SJSA1 (cell line): ENCODE measurements at regions not wholly inside any gene's neighbourhood (a gene's known extent, or its start where the extent isn't known, plus 50 kb on each side); places are given as distances from the start of the nearest gene placed in this dataset.
"Not testable (repeated sequence)": the region's sequence is repeated elsewhere in the genome, so short reads cannot be mapped to it uniquely, and the experiment has no call there.

ENCODE experiments used
- DNase-seq, 2 experiments: peaks; one replicate each; pipeline ENCODE4 v3.0.0-alpha.2; 2015 to 2020; ENCODE audit warnings: low spot score in 2 of 2, low read depth in 1 of 2
- H3K27ac ChIP-seq: fragments of 250-450 bp; sonication (Bioruptor Pico); 2 replicates; pipeline ENCODE4 v1.5.1; 2020; ENCODE audit warnings: mild to moderate bottlenecking, moderate library complexity
- H3K27me3 ChIP-seq: fragments of 250-450 bp; sonication (Bioruptor Pico); replicated peaks from 2 replicates; pipeline ENCODE4 v1.5.1; 2020; ENCODE audit warnings: mild to moderate bottlenecking, moderate library complexity
- H3K36me3 ChIP-seq: fragments of 250-450 bp; sonication (Bioruptor Pico); 2 replicates; pipeline ENCODE4 v1.5.1; 2020; ENCODE audit warnings: mild to moderate bottlenecking
- H3K4me1 ChIP-seq: fragments of 250-450 bp; sonication (Bioruptor Pico); replicated peaks from 2 replicates; pipeline ENCODE4 v1.6.1; 2021; ENCODE audit warnings: mild to moderate bottlenecking
- H3K4me3 ChIP-seq: fragments of 250-450 bp; sonication (Bioruptor Pico); 2 replicates; pipeline ENCODE4 v1.5.1; 2020; ENCODE audit warnings: mild to moderate bottlenecking
- H3K9me3 ChIP-seq: fragments of 250-450 bp; sonication (Bioruptor Pico); replicated peaks from 2 replicates; pipeline ENCODE4 v1.5.1; 2020; ENCODE audit warnings: mild to moderate bottlenecking

DNA sequence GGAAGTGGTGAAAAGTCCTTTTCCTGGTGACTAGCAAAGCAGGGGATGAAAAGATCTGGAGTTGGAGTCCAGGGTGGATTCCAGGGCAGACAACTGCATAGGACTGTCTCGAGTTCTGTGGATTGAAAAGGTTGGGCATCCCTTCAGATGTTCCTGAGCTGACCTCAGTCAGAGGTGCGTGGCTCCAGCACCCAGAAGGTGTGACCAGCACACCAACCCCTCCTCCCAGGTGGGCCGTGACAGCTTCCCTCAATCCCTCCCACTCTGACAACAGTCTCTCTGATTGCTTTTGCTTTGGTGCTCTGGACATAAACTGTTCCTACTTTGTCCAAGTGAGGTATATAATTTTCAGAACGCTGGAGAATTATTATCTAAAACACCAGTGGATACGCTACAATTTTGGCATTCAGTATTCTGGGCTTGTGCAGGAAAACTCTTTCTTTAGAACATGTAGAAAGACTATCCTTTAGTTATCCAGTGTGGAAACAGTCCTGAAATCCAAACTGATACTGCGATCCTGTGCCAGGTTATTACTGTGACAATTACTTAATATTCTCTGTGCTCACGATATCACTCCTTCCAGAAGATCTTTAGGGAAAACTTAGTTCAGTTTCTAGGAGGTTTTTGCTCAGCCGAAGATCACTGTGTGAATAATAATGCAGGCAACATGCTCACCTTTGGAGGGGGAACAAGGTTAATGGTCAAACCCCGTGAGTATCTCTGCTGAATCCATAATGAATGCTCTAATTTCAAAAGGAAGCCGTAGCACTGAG, 87.9 kb downstream of the DAD1 start:
- Histone ChIP-seq H3K27me3 (no peaks in the 10 kb centered on the region), H3K9me3 (no peaks in the 10 kb centered on the region), H3K4me3 (no peak overlapping the region), H3K4me1 (peaks cover 4% of the 10 kb centered on the region; the same call in 1 of the 2 replicates), H3K27ac (no peak overlapping the region), H3K36me3 (no peaks in the 10 kb centered on the region)
- no peak for DNase-seq

DNA sequence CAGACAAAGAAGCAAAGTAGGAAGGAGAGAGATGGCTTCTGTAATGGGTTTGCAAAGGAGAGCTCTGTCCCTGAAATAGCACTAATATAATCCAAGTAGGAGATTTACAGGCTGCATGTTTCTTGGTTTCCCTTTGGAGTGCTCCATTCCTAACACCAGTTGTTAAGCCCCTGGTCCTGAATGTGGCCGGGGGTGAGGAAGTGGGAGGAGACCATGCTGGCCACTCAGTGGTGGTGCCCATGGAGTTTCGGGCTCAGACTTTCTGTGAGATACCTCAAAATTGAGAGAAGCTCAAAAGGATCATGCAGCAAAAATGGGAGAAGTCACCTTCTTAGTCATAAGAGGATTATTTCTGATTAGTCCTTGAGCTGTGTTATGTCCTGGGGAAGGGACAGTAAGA, 88.5 kb downstream of the DAD1 start:
- no peaks in the 10 kb centered on the region for H3K27me3 ChIP-seq
- no peaks in the 10 kb centered on the region for H3K36me3 ChIP-seq
- H3K4me3 ChIP-seq = no peak overlapping the region
- no peaks in the 10 kb centered on the region for H3K9me3 ChIP-seq
- no peak for DNase-seq
- no peak overlapping the region for H3K27ac ChIP-seq
- peaks cover under 1% of the 10 kb centered on the region; the same call in 1 of the 2 replicates for H3K4me1 ChIP-seq

DNA sequence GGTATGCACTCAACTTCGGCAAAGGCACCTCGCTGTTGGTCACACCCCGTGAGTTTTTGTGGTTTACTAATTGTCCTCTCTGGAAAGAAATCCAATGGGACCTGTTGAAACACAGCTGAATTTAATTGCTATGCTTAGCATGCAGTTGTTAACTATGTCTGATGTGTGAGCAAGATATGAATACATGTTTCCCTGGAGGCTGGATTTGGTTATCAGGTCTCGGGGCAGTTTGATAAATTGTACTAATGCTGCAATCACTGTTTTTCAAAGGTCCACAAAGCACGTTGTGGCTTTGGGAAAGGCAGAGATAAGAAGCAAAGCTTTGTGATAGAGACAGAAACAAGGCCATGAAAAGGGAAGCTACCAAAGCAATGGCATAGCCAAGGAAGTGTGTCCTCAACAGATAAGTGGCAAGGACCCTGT, 91.3 kb downstream of the DAD1 start:
- DNase-seq = no peak
- Histone ChIP-seq H3K27me3 (no peaks in the 10 kb centered on the region), H3K4me3 (no peak overlapping the region), H3K9me3 (no peaks in the 10 kb centered on the region), H3K4me1 (no peaks in the 10 kb centered on the region), H3K36me3 (no peaks in the 10 kb centered on the region), H3K27ac (no peak overlapping the region)

DNA sequence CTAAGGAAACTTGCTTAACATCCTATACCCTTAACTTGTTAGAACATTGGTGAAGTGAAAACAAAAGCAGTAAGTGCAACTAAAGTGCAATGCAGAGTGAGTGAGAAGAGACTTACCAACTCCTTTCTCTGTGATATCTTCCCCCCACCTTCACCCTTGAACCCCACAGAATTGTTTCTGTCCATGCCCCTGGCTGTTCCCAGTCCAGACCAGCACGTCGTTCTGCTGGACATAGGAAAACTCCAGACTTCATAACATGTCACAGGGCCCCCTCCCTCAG, 91.9 kb downstream of the DAD1 start:
- H3K27me3 ChIP-seq = no peaks in the 10 kb centered on the region
- H3K4me1 ChIP-seq = no peaks in the 10 kb centered on the region
- no peak overlapping the region for H3K4me3 ChIP-seq
- DNase-seq = no peak
- H3K36me3 ChIP-seq = no peaks in the 10 kb centered on the region
- no peak overlapping the region for H3K27ac ChIP-seq
- no peaks in the 10 kb centered on the region for H3K9me3 ChIP-seq

DNA sequence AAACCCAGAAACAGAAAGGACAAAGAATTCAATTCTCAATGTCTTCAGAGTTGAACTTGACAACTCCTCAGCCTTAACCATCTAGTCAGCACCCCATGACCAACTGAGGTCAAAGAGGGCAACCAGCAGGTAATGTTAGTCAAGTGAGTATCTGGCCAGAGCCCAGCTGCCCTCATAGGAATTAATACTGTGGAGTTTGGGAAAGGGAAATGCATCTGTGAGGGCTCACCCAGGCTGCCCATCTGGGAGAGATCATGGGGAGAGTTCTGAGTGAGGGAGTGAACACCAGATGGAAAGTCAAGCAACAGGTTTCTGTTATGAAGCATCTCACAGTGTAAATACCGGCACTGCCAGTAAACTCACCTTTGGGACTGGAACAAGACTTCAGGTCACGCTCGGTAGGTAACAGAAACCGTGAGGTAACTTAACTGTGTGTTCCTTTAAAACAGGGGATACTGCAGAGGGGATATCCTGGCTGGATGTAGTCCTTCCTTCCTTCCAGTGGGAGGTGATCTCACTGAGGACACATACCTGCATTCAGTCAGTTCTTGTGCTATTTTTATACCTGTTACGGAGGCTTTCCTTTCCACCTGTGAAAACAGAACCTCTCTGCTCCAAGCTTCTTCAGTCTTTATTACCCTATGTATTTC, 94.4 kb downstream of the DAD1 start:
- Histone ChIP-seq H3K4me3 (no peak overlapping the region), H3K36me3 (no peaks in the 10 kb centered on the region), H3K27me3 (no peaks in the 10 kb centered on the region), H3K9me3 (no peaks in the 10 kb centered on the region), H3K27ac (no peak overlapping the region), H3K4me1 (no peaks in the 10 kb centered on the region)
- no peak for DNase-seq

DNA sequence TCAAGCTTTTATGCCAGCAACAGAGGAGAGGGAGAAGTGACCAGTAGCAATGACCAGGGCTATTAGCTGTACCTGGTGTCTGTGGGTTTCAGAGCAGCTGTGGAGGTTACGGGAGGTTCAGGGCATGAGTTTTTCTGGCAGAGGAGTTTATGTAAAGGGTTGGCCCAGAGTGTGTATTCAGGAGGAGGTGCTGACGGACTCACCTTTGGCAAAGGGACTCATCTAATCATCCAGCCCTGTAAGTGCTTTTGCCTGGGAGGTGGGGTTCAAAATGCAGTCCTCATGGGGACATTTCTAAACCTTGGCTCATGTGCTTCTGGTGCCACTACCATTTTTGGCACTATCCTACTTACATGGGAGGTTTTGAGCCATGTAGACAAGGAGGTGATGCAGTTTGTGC, 95.3 kb downstream of the DAD1 start:
- no peaks in the 10 kb centered on the region for H3K36me3 ChIP-seq
- no peaks in the 10 kb centered on the region for H3K27me3 ChIP-seq
- H3K4me3 ChIP-seq = no peak overlapping the region
- no peaks in the 10 kb centered on the region for H3K4me1 ChIP-seq
- no peak for DNase-seq
- H3K27ac ChIP-seq = no peak overlapping the region
- no peaks in the 10 kb centered on the region for H3K9me3 ChIP-seq

DNA sequence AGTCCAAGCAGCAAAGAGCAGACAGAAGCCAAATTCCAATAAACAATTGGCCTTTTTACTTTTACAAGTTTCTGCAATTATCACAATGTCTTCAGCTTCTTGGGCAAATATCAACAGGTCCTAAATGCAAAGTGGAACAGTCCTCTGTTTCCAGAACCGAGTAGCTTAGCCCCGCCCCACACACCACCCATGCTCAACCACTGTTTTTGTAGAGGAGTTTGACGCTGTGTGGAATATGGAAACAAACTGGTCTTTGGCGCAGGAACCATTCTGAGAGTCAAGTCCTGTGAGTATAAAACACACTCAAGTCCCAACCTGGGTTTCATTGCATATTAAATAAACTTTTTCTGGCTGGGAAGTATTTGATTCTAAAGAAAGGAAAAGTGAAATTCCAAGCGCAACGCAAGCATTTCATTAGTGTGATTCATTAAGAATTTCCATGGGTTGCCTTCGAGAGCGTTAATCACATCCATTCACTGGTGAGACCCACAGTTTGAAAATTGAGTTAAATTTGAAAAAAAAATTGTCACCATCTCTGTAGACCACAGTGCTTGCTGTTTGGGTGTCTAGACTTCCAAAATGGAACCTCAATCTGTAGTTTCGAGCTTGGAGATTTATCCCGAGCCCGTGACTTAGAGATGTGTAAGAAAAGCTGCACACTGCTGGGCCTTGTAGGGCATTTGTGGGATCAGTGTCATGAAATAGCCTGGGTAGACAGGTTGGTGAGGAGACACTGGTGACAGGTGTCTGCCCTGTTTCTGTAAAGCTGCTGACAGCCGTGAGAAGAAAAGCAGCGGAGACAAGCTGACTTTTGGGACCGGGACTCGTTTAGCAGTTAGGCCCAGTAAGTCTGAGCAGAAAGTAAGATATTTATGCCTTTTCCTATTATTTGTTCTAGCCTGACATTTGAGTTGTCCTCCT, 96.1 kb downstream of the DAD1 start:
- DNase-seq = no peak
- H3K9me3 ChIP-seq = no peaks in the 10 kb centered on the region
- H3K4me3 ChIP-seq = no peak overlapping the region
- H3K27ac ChIP-seq = no peak overlapping the region
- no peaks in the 10 kb centered on the region for H3K36me3 ChIP-seq
- H3K4me1 ChIP-seq = no peaks in the 10 kb centered on the region
- H3K27me3 ChIP-seq = no peaks in the 10 kb centered on the region

DNA sequence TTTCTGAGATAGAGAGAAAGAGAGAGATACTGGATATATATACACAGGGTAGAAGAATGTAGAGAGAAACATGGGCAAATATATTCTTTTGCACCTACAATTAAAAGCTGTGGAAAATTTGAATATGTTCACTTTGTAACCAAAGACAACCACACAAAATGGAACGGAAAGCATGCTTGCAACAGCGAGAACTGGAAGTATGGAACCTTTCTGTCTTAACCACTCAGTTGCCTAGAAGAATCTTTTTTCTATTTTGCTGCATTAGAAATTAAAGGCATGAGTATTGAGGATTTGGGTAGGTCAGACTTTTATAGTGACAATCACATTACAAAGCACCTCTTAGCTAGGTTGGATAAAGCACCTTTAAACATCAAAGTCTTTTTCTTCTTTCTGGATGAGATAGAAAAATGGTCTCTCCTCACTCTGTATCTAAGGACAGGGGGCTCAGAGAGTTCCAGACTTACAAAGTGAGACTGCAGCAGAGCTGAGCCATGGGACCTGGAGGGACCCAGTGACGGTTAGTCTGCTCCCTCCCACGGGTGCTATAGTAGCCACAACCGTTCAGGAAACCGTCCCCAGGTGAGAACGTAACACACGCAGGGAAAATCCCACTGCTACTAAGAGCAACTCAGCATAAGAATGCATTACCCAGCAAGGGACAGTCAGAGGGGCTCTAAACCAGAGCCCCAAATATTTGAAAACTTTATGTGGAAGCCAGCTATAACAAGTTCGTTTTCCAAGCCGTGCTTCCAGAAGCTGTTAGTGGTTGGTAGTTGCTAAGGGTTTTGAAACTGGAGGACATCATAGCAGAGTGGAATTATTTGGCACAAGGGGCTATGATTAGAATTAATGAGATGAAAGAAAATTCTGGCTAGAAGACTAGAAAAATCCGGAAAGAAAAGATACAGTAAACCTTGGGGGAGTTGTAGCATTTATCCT, 97.1 kb downstream of the DAD1 start:
- H3K9me3 ChIP-seq = no peaks in the 10 kb centered on the region
- no peak overlapping the region for H3K4me3 ChIP-seq
- no peaks in the 10 kb centered on the region for H3K4me1 ChIP-seq
- no peaks in the 10 kb centered on the region for H3K36me3 ChIP-seq
- no peaks in the 10 kb centered on the region for H3K27me3 ChIP-seq
- DNase-seq = no peak
- H3K27ac ChIP-seq = no peak overlapping the region

DNA sequence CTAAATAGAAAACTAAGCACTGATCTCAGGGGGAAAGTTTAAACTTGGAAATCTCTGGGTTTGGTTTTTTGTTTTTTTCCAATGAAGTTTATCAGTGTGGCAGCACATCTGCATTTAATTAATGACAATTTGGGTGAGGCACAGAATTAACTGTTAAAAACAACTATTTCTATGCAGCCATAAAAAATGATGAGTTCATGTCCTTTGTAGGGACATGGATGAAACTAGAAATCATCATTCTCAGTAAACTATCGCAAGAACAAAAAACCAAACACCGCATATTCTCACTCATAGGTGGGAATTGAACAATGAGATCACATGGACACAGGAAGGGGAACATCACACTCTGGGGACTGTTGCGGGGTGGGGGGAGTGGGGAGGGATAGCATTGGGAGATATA, 98.0 kb downstream of the DAD1 start:
- not testable (repeated sequence) for H3K27me3 ChIP-seq, DNase-seq, H3K4me1 ChIP-seq, H3K4me3 ChIP-seq, H3K9me3 ChIP-seq, H3K27ac ChIP-seq, H3K36me3 ChIP-seq

DNA sequence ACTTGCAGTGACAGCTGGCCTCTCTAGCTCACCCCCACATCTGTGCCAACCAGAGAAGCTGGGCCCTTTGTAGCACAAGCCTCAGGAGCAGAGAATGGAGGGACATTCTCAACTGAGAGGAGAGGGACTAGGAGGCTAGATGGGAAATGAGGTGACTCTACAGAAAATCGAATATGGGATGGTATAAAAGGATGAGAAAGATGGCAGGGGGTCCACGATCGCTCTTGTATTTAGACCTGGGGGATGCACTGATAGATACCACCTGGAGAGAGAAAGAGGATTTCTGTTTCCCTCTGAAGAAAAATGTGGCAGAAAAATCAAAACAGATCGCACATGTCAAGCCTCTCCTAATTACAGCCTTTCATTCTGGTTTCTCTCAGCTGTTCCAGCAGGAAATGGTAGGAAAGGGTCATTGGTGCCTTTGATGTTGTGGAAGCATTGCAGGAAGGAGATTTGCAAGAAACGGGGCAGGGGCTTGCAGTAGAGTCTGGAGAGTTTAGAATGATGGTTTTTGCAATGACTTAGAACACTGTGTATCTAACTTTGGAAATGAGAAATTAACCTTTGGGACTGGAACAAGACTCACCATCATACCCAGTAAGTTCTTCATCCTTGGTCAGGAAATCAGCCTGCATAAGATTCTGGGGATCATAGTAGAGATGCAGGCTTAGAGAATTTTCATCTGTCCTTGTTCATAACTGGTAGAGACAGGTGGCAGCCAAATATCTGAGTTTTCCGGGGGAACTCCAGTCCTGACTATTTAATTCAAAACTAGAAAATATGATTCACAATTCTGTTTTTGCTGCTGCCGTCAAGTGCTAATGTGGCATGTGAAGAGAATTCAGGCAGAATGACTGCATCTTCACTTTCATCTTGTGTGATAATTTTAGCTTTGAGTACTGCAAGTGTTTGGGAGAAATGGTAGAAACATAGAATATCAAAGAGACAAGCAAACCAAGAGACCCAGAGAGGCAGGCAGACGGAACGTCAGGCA, 98.8 kb downstream of the DAD1 start:
- Histone ChIP-seq H3K9me3 (no peaks in the 10 kb centered on the region), H3K4me3 (no peak overlapping the region), H3K27me3 (no peaks in the 10 kb centered on the region), H3K27ac (no peak overlapping the region), H3K36me3 (no peaks in the 10 kb centered on the region), H3K4me1 (peaks cover under 1% of the 10 kb centered on the region; the same call in 1 of the 2 replicates)
- DNase-seq = no peak

DNA sequence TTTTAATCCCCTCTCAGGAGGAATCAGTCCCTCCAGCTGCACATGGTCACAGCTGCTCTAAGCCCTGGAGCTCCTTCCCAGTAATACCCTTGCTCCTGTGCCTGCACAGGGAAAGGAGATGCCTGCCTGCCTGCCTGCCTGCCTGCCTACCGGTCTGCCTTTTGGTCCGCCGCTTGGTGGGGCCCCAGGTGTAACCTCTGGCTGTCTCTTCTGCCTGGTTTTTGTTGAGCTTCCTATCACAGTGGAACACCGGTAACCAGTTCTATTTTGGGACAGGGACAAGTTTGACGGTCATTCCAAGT, 99.8 kb downstream of the DAD1 start:
- no peak overlapping the region for H3K4me3 ChIP-seq
- H3K9me3 ChIP-seq = no peaks in the 10 kb centered on the region
- no peaks in the 10 kb centered on the region for H3K36me3 ChIP-seq
- H3K27me3 ChIP-seq = no peaks in the 10 kb centered on the region
- no peak for DNase-seq
- H3K4me1 ChIP-seq = peaks cover 9% of the 10 kb centered on the region; the same call in 1 of the 2 replicates
- H3K27ac ChIP-seq = no peak overlapping the region

DNA sequence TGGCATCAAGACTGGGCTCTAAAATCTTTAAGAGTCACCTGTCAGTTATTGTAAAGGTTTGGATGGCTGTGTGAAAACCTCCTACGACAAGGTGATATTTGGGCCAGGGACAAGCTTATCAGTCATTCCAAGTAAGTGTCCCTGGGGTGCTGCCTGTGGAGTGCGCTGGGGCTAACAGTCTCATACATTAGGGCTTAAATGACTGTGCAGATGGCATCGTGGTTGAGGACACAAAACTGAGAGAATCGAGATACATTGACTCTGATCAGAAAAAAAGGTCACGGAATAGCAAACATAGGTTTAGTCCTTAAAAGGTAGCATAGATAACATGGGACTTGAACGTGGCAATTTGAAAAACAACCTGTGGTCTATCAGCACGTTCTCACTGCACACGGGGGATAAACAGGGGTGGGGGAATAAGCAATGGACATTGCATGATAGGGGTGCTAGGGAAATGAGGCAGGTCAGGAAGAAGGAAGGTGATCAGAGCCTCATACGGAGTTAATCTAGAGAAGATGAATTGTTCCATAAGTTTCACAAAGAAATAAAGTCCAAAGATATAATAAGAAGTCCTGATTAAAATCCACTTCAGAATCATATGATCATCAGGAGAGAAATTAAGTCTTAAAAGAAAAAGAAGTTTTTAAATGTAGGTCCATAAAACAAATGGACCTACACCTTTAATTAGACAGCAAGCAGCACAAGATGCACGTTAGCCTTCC, 100.3 kb downstream of the DAD1 start:
- Histone ChIP-seq H3K4me3 (no peak overlapping the region), H3K27ac (no peak overlapping the region), H3K27me3 (no peaks in the 10 kb centered on the region), H3K9me3 (no peaks in the 10 kb centered on the region), H3K36me3 (no peaks in the 10 kb centered on the region), H3K4me1 (peaks cover 9% of the 10 kb centered on the region; the same call in 1 of the 2 replicates)
- no peak for DNase-seq
